ENCODE measurements at regions not wholly inside any gene's neighbourhood (a gene's known extent, or its start where the extent isn't known, plus 50 kb on each side); places are given as distances from the start of the nearest gene placed in this dataset.

- TF ChIP-seq RAD21 (conservative IDR thresholded peaks at IDR 0.05) (no peak), REST (IDR thresholded peaks at IDR 0.05; ENCODE audit: borderline replicate concordance) (no peak), SMC3 (conservative IDR thresholded peaks at IDR 0.05; ENCODE audit: poor library complexity) (no peak), CTCF (IDR thresholded peaks at IDR 0.05; ENCODE audit: poor library complexity, severe bottlenecking) (no peak)
- Histone ChIP-seq H3K9me2 (ENCODE audit: insufficient read depth, low read length) (no peaks in the 10 kb centered on the region), H3K4me2 (ENCODE audit: low read length) (no peak overlapping the region), H3K9ac (ENCODE audit: low read length) (no peak overlapping the region), H3K4me3 (ENCODE audit: low read length) (no peak overlapping the region), H3K9me3 (ENCODE audit: low read length) (no peaks in the 10 kb centered on the region), H3K79me2 (replicated peaks; ENCODE audit: insufficient read depth, low read length) (no peaks in the 10 kb centered on the region), H2AFZ (ENCODE audit: low read depth, low read length) (no peak overlapping the region), H3K27me3 (ENCODE audit: insufficient read depth, low read depth, low read length) (no peaks in the 10 kb centered on the region), H3K27ac (ENCODE audit: low read length) (no peak overlapping the region), H3K36me3 (ENCODE audit: insufficient read depth, low read length) (no peaks in the 10 kb centered on the region), H3F3A (ENCODE audit: insufficient read depth, low read length, poor library complexity, severe bottlenecking) (no peaks in the 10 kb centered on the region), H4K20me1 (ENCODE audit: insufficient read depth) (no peaks in the 10 kb centered on the region)
Measured at GRCh38 chr18:78692105-78692504, 287.5 kb upstream of the SALL3 start.

- H3K9me2 ChIP-seq (ENCODE audit: insufficient read depth, low read length): no peaks in the 10 kb centered on the region
- no peaks in the 10 kb centered on the region for H3K36me3 ChIP-seq (ENCODE audit: insufficient read depth, low read length)
- no peaks in the 10 kb centered on the region for H3F3A ChIP-seq (ENCODE audit: insufficient read depth, low read length, poor library complexity, severe bottlenecking)
- H3K27ac ChIP-seq (ENCODE audit: low read length): no peak overlapping the region
- H4K20me1 ChIP-seq (ENCODE audit: insufficient read depth): no peaks in the 10 kb centered on the region
- no peaks in the 10 kb centered on the region for H3K9me3 ChIP-seq (ENCODE audit: low read length)
- H3K4me2 ChIP-seq (ENCODE audit: low read length): no peak overlapping the region
- no peak overlapping the region for H3K9ac ChIP-seq (ENCODE audit: low read length)
- no peaks in the 10 kb centered on the region for H3K79me2 ChIP-seq (replicated peaks; ENCODE audit: insufficient read depth, low read length)
- H3K4me3 ChIP-seq (ENCODE audit: low read length): no peak overlapping the region
- H3K27me3 ChIP-seq (ENCODE audit: insufficient read depth, low read depth, low read length): no peaks in the 10 kb centered on the region
- H2AFZ ChIP-seq (ENCODE audit: low read depth, low read length): no peak overlapping the region
- TF ChIP-seq MXI1 (conservative IDR thresholded peaks at IDR 0.05; ENCODE audit: poor library complexity, severe bottlenecking) (no peak), SMC3 (conservative IDR thresholded peaks at IDR 0.05; ENCODE audit: poor library complexity) (no peak)
Measured at GRCh38 chr18:78693429-78693828, 286.2 kb upstream of the SALL3 start.

- Histone ChIP-seq H2AFZ (ENCODE audit: low read depth, low read length) (no peak overlapping the region), H3K4me2 (ENCODE audit: low read length) (no peak overlapping the region), H3K27me3 (ENCODE audit: insufficient read depth, low read depth, low read length) (no peaks in the 10 kb centered on the region), H3K9ac (ENCODE audit: low read length) (no peak overlapping the region), H3K27ac (ENCODE audit: low read length) (no peak overlapping the region), H3K9me3 (ENCODE audit: low read length) (no peaks in the 10 kb centered on the region), H3K36me3 (ENCODE audit: insufficient read depth, low read length) (no peaks in the 10 kb centered on the region), H4K20me1 (ENCODE audit: insufficient read depth) (no peaks in the 10 kb centered on the region), H3K79me2 (replicated peaks; ENCODE audit: insufficient read depth, low read length) (no peaks in the 10 kb centered on the region), H3K4me3 (ENCODE audit: low read length) (no peak overlapping the region), H3F3A (ENCODE audit: insufficient read depth, low read length, poor library complexity, severe bottlenecking) (peaks cover 5% of the 10 kb centered on the region), H3K9me2 (ENCODE audit: insufficient read depth, low read length) (no peaks in the 10 kb centered on the region)
- no peak for TF ChIP-seq EP300 (conservative IDR thresholded peaks at IDR 0.05; ENCODE audit: poor library complexity, severe bottlenecking)
- no peak for TF ChIP-seq POLR2AphosphoS5 (IDR thresholded peaks at IDR 0.05)
- TF ChIP-seq MXI1 (conservative IDR thresholded peaks at IDR 0.05; ENCODE audit: poor library complexity, severe bottlenecking): no peak
- TF ChIP-seq TAF1 (IDR thresholded peaks at IDR 0.05; ENCODE audit: low read depth): no peak
- no peak for TF ChIP-seq CTCF (IDR thresholded peaks at IDR 0.05; ENCODE audit: poor library complexity, severe bottlenecking)
- TF ChIP-seq EZH2 (IDR thresholded peaks at IDR 0.05; ENCODE audit: borderline replicate concordance, insufficient read depth, low read length, poor library complexity, severe bottlenecking): no peak
- TF ChIP-seq REST (IDR thresholded peaks at IDR 0.05; ENCODE audit: borderline replicate concordance): no peak
- TF ChIP-seq SMC3 (conservative IDR thresholded peaks at IDR 0.05; ENCODE audit: poor library complexity): no peak
- no peak for TF ChIP-seq RAD21 (conservative IDR thresholded peaks at IDR 0.05)
Measured at GRCh38 chr18:78696698-78697435, 282.8 kb upstream of the SALL3 start.
